Neural progenitor cell (in vitro differentiated cells): ENCODE measurements at regions not wholly inside any gene's neighbourhood (a gene's known extent, or its start where the extent isn't known, plus 50 kb on each side); places are given as distances from the start of the nearest gene placed in this dataset.

Experiments used
- DNase-seq: peaks from one replicate; pipeline ENCODE4 v3.0.0-alpha.2; 2016; ENCODE audit warnings: low spot score
- H2AFZ ChIP-seq: fragments of 200-600 bp; sonication (generic); replicated peaks from 2 replicates; pipeline ENCODE4 v1.6.1; 2016; ENCODE audit warnings: antibody characterized with exemption
- H3F3A ChIP-seq: fragments of 200-600 bp; sonication (generic); 2 replicates; pipeline ENCODE4 v1.6.1; 2016; ENCODE audit warnings: antibody characterized with exemption, low read depth
- H3K27ac ChIP-seq: fragments of 200-600 bp; sonication (generic); 2 replicates; pipeline ENCODE4 v1.5.1; 2016; ENCODE audit warnings: mild to moderate bottlenecking
- H3K27me3 ChIP-seq: fragments of 200-600 bp; sonication (generic); 2 replicates; pipeline ENCODE4 v1.6.1; 2016; ENCODE audit warnings: mild to moderate bottlenecking, moderate library complexity
- H3K36me3 ChIP-seq: fragments of 200-600 bp; sonication (generic); 2 replicates; pipeline ENCODE4 v1.5.1; 2016
- H3K4me1 ChIP-seq: fragments of 200-600 bp; sonication (generic); 2 replicates; pipeline ENCODE4 v1.6.1; 2016; ENCODE audit warnings: mixed run types
- H3K4me2 ChIP-seq: fragments of 200-600 bp; sonication (generic); 2 replicates; pipeline ENCODE4 v1.6.1; 2016
- H3K4me3 ChIP-seq: fragments of 200-600 bp; sonication (generic); 2 replicates; pipeline ENCODE4 v1.5.1; 2016
- H3K79me2 ChIP-seq: fragments of 200-600 bp; sonication (generic); 2 replicates; pipeline ENCODE4 v1.6.1; 2016; ENCODE audit warnings: low read depth
- H3K9ac ChIP-seq: fragments of 200-600 bp; sonication (generic); 2 replicates; pipeline ENCODE4 v1.6.1; 2016
- H3K9me3 ChIP-seq: fragments of 200-600 bp; sonication (generic); 2 replicates; pipeline ENCODE4 v1.5.1; 2016; ENCODE audit warnings: low read depth
- H4K20me1 ChIP-seq: fragments of 200-600 bp; sonication (generic); 2 replicates; pipeline ENCODE4 v1.6.1; 2016; ENCODE audit warnings: low read depth
- H3K27ac Mint-ChIP-seq: 3 replicates; pipeline ENCODE4 v1.8.0; 2021; ENCODE audit warnings: mixed read lengths
- H3K27me3 Mint-ChIP-seq: 2 replicates; pipeline ENCODE4 v1.8.0; 2022; ENCODE audit warnings: low read depth, mild to moderate bottlenecking, inconsistent platforms, moderate library complexity, mixed read lengths; ENCODE audit not compliant: insufficient read depth
- H3K36me3 Mint-ChIP-seq: 3 replicates; pipeline ENCODE4 v1.8.0; 2021; ENCODE audit warnings: mixed read lengths
- H3K4me1 Mint-ChIP-seq: 3 replicates; pipeline ENCODE4 v1.8.0; 2021; ENCODE audit warnings: mixed read lengths
- H3K4me3 Mint-ChIP-seq: 3 replicates; pipeline ENCODE4 v1.8.0; 2021; ENCODE audit warnings: mild to moderate bottlenecking, moderate library complexity, mixed read lengths
- H3K9me3 Mint-ChIP-seq: 3 replicates; pipeline ENCODE4 v1.8.0; 2020; ENCODE audit warnings: mixed read lengths
- CTCF ChIP-seq: fragments of 200-600 bp; sonication (generic); IDR thresholded peaks from 2 replicates; pipeline ENCODE4 v1.5.1; 2017; ENCODE audit warnings: antibody characterized with exemption, mild to moderate bottlenecking
- EZH2 ChIP-seq: fragments of 200-600 bp; sonication (generic); IDR thresholded peaks from 2 replicates; pipeline ENCODE4 v1.6.1; 2017; ENCODE audit warnings: antibody characterized with exemption, mild to moderate bottlenecking, moderate library complexity
- EZH2phosphoT487 ChIP-seq: fragments of 200-600 bp; sonication (generic); IDR thresholded peaks from 2 replicates; pipeline ENCODE4 v1.6.1; 2017; ENCODE audit warnings: antibody characterized with exemption

DNA sequence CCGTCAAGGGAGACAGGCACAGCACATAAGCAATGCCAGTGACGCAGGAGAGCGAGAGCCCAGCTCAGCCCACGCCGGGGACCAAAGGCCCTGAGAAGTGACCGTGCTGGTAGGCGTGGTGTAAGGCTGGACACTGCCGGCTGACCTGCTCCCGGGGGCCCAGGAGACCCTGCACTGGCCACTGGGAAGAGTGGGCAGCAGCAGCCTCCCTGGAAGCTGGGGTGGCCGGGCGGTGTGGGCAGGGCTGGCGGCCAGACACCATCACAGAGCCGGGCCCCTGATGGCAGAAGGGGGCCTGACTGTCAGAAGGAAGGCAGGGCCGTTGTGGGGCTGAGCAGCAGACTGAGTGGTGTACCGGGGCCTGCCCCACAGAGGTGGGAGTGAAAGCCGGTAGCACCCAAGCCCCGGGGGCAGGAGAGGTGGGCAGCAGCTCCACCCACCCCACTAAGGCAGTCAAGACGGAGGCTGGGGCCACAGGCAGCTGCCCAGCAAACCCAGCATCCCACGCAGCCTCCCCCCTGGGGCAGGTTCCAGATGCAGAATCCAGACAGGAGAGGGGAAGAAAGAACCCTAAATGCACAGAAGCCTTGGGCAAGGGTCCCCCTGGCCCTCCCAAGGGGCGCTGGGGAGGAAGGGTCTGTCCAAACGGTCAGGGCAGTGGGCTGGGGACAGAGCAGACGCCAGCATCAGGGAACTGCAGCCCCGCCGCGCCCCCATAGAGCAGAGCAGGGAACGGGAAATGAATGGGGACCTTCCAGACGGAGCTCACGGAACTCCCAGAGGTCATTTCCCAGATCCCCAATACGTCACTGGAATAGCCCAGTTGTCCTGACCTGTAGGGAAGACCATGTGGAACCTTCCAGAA, 205.2 kb downstream of the BRD1 start:
- TF ChIP-seq CTCF (no peak), EZH2phosphoT487 (no peak), EZH2 (no peak)
- H3K4me1 Mint-ChIP-seq = no peaks in the 10 kb centered on the region
- Histone ChIP-seq H3K27ac (no peak overlapping the region), H3K4me3 (no peak overlapping the region), H2AFZ (no peak overlapping the region), H3F3A (peaks cover 1% of the 10 kb centered on the region), H3K9ac (no peak overlapping the region), H3K27me3 (no peaks in the 10 kb centered on the region), H3K4me1 (peaks cover 9% of the 10 kb centered on the region), H3K79me2 (no peaks in the 10 kb centered on the region), H3K36me3 (no peaks in the 10 kb centered on the region), H4K20me1 (peaks cover under 1% of the 10 kb centered on the region), H3K4me2 (no peak overlapping the region), H3K9me3 (no peaks in the 10 kb centered on the region)
- peaks cover 11% of the 10 kb centered on the region for H3K27me3 Mint-ChIP-seq
- no peak overlapping the region for H3K4me3 Mint-ChIP-seq
- no peak overlapping the region for H3K27ac Mint-ChIP-seq
- H3K9me3 Mint-ChIP-seq = no peaks in the 10 kb centered on the region
- no peaks in the 10 kb centered on the region for H3K36me3 Mint-ChIP-seq
- DNase-seq = no peak

- Mint-ChIP-seq H3K36me3 (no peaks in the 10 kb centered on the region), H3K27ac (no peak overlapping the region), H3K4me3 (no peak overlapping the region), H3K9me3 (no peaks in the 10 kb centered on the region), H3K4me1 (no peaks in the 10 kb centered on the region), H3K27me3 (peaks cover 9% of the 10 kb centered on the region)
- Histone ChIP-seq H3K36me3 (no peaks in the 10 kb centered on the region), H3K9ac (no peak overlapping the region), H4K20me1 (no peaks in the 10 kb centered on the region), H3K79me2 (no peaks in the 10 kb centered on the region), H3K27ac (no peak overlapping the region), H3K9me3 (no peaks in the 10 kb centered on the region), H3K4me1 (peaks cover 4% of the 10 kb centered on the region), H3K4me3 (no peak overlapping the region), H3K27me3 (no peaks in the 10 kb centered on the region), H3K4me2 (no peak overlapping the region), H2AFZ (no peak overlapping the region), H3F3A (no peaks in the 10 kb centered on the region)
- TF ChIP-seq EZH2 (no peak), EZH2phosphoT487 (no peak)
- no peak for DNase-seq
Measured at GRCh38 chr22:49621601-49622210, 206.0 kb downstream of the BRD1 start.

DNA sequence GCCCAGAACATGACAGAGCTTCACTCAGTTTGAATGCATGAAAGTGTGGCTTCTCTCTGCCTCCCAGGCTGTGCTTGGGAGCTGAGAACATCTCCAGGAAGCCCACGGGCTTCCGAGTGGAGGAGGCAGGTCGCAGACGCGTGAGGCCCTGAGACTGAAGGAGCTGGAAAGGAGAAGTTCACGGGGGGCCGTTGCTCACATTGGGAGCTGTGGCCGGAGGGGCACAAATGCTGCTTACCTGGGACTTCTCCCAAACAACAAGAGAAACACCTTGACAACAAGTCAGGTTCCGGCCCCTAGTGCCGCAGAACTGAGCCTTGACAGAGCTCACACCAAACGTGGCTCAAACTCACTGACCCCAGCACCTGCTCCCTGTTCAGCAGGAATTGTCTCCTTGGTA, 207.0 kb downstream of the BRD1 start:
- no peak for TF ChIP-seq EZH2phosphoT487
- no peak for TF ChIP-seq CTCF
- no peak for TF ChIP-seq EZH2
- Histone ChIP-seq H3K27me3 (no peaks in the 10 kb centered on the region), H3K9ac (no peak overlapping the region), H3K36me3 (no peaks in the 10 kb centered on the region), H3K79me2 (no peaks in the 10 kb centered on the region), H4K20me1 (no peaks in the 10 kb centered on the region), H3K4me1 (peaks cover 4% of the 10 kb centered on the region), H3K4me2 (no peak overlapping the region), H3K27ac (no peak overlapping the region), H3K9me3 (no peaks in the 10 kb centered on the region), H2AFZ (no peak overlapping the region), H3K4me3 (no peak overlapping the region), H3F3A (no peaks in the 10 kb centered on the region)
- peaks cover 9% of the 10 kb centered on the region for H3K27me3 Mint-ChIP-seq
- H3K36me3 Mint-ChIP-seq = no peaks in the 10 kb centered on the region
- H3K4me1 Mint-ChIP-seq = no peaks in the 10 kb centered on the region
- H3K4me3 Mint-ChIP-seq = no peak overlapping the region
- no peak overlapping the region for H3K27ac Mint-ChIP-seq
- peaks cover 2% of the 10 kb centered on the region for H3K9me3 Mint-ChIP-seq
- no peak for DNase-seq
